GM04504 (cell line): ENCODE measurements at regions not wholly inside any gene's neighbourhood (a gene's known extent, or its start where the extent isn't known, plus 50 kb on each side); places are given as distances from the start of the nearest gene placed in this dataset.

Experiments used
- DNase-seq: peaks from one replicate; pipeline ENCODE4 v3.0.0-alpha.2; 2012; ENCODE audit warnings: low read depth

DNA sequence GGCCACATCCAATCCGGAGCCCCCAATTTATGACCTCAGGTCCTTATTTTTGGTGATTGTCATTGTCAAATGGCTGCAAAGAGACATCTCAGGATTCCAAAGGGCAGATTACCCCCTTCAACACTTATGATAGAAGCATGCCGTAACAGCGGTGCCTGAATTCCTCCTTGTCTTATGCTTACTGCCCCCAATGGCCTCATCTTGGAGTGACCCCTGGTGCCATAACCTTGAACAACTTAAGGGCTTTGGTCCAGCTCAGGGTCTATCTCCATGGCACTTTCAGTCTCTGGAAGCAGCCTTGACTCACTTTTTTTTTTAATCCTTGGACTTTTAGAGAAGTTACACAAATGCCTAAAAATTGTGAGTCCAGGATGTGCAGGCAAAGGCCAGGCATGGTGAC, 171.6 kb upstream of the ZNF507 start:
- DNase-seq: no peak

GRCh38 chr19:32174386-32175113, 170.9 kb upstream of the ZNF507 start:
- no peak for DNase-seq

DNA sequence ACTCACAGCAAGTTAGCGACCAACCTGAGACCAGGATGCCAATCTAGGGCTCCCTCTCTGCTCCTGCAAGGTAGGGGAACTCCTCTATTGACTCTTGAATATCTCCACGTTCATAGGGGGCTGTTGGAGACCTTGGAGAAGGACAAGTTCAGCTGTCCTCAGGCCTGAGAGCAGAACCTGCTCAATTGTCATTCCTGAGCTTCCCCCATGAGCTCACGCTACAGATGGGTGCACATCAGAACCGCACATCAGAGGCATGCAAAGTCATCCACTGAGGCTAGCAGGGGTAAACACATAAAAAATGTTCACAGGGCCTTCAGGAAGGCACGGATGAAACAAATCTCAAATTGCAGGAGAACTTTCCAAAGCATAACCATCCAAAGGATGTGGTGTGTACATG, 168.8 kb upstream of the ZNF507 start:
- DNase-seq: no peak

DNA sequence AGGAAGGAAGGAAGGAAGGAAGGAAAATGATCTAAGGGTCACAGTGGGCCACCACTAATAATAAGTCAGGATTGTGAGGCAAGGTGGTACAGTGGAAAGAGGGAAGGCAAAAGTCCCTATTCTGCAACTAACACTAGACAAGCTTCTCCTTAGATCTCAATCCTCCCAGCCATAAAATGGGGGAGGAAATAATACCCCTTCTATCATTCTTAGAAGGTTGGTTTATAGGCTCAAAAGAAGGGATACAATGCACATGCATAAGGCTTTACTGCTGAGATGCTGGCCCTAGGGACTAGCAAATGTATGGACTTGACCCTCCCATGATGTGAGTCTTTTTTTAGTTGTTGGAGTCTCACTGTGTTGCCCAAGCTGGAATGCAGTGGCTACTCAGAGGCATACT, 167.7 kb upstream of the ZNF507 start:
- DNase-seq: no peak

DNA sequence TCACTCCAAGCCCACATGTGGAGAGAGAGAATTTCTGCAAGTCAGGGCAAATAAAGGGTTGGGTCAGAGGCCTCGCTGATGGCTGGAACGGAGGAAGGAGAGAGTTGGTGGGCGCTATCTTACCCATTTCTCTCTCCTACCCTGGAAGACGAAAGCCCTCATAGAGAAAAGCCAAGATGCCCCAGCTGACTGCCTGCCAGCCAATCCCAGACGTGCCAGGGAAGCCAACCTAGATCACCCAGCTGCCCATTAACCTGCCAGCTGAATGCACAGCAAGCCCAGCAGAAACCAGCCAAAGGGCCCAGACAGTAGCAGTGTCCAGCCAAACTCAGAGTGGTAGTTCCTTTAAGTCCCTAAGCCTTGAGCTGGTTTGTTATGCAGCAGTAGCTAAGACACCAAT, 167.0 kb upstream of the ZNF507 start:
- DNase-seq: no peak

DNA sequence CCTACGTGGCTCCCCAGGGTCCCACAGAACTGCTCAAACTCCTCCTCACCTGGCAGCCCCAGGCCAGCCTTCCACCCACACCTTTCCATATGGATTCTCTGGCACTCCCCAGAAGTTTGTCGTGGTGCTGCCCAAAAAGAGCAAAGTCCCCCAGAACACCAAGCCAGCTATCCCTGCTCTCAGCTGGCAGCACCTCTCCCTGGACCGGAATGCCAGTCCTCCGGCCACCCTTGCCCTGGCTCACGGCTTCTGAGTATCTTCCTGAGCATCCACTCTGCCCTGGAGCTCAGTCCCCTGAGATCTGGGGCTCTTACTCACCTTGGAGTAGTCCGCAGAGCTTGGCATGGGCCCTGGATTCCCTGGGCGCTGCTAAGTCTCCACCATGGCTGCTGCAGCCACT, 166.5 kb upstream of the ZNF507 start:
- DNase-seq: no peak

- DNase-seq: no peak
Measured at GRCh38 chr19:32181216-32181920, 164.0 kb upstream of the ZNF507 start.

DNA sequence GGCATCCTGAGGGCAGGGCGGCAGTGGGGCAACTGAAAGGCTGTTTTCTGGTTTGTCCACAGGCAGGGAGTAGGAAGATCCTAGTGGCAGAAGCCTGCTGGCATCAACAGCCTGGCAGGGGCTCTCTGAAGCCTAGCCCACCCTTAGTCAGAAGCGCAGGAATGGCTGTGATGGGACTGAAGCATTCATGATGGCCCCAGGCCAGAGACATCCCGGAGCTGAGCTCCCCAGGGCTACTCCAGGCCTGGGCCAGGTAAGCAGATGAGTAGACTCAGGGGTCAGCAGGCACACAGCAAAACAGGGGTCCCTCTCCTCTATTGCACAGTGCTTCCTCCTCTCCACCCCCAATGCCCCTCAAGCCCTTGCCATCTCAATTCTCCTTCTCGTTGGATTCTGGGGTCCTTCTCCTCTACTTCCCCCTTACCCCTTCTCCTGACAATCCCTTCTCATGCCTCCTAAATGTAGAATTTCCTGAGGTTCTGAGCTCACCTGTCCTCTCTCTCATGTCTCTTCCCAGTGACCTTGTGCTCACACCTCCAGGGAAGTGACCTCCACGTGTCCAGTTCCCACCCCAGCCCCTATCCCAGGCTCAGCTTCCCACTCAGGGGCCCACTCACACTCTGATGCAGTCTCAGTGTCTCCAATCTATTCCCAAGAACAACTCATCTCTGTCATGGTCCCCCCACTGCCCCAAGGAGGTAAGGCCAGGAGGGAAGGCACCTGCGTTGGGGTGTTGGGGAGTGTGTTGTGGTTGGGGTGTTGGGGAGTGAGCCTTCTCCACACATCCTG, 158.7 kb upstream of the ZNF507 start:
- no peak for DNase-seq

DNA sequence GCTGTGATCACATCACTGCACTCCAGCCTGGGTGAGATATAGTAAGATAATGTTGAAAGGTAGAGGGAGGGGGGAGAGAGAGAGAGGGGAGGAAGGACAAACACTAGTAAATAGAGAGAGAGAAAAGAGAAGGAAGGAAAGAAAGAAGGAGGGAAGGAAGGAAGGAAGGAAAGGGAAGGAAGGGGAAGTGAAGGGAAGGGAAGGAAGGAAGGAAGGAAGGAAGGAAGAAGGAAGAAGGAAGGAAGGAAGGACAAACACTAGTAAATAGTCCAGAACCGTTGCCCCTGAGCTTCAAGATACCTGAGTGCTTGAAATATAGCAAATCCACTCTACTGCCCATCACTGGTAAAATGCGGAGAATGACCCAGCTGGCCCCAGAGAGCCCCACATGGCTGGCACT, 156.5 kb upstream of the ZNF507 start:
- DNase-seq: no peak

- no peak for DNase-seq
Measured at GRCh38 chr19:32189956-32190706, 155.3 kb upstream of the ZNF507 start.

- no peak for DNase-seq
Measured at GRCh38 chr19:32191921-32192320, 153.5 kb upstream of the ZNF507 start.

- DNase-seq: no peak
Measured at GRCh38 chr19:32195706-32196610, 149.5 kb upstream of the ZNF507 start.

DNA sequence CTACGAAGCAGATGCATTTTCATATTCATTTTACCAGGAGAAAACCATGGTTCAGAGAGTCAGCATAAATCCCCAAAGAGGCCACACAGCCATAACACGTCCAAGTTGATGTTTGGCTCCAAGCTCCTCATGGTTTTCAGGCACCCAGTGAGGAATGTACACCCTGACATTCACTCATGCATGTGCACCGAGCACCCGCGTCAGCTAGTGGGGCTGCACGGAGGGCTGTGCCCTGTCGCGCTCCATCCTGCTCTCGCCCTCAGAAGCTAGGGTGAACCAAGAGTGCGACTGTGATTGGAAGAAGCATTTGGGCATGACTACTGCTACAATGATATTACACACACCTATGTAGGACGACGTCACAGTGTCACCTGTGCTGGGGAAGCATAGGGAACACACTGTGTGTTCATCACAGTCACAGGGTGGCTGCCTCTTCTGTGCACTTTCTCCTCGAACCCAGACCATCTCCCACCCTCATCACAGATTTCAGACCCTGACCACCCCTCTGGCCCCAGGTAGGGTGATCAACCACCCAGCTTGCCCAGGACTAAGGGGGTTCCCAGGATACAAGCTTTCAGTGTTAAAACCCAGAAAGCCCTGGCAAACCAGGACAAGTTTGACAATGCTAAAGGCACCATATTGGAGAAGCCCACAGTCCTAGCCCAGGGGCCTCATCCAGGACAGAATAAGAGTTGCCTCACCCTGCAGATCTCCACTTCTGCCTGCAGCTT, 148.6 kb upstream of the ZNF507 start:
- no peak for DNase-seq

DNA sequence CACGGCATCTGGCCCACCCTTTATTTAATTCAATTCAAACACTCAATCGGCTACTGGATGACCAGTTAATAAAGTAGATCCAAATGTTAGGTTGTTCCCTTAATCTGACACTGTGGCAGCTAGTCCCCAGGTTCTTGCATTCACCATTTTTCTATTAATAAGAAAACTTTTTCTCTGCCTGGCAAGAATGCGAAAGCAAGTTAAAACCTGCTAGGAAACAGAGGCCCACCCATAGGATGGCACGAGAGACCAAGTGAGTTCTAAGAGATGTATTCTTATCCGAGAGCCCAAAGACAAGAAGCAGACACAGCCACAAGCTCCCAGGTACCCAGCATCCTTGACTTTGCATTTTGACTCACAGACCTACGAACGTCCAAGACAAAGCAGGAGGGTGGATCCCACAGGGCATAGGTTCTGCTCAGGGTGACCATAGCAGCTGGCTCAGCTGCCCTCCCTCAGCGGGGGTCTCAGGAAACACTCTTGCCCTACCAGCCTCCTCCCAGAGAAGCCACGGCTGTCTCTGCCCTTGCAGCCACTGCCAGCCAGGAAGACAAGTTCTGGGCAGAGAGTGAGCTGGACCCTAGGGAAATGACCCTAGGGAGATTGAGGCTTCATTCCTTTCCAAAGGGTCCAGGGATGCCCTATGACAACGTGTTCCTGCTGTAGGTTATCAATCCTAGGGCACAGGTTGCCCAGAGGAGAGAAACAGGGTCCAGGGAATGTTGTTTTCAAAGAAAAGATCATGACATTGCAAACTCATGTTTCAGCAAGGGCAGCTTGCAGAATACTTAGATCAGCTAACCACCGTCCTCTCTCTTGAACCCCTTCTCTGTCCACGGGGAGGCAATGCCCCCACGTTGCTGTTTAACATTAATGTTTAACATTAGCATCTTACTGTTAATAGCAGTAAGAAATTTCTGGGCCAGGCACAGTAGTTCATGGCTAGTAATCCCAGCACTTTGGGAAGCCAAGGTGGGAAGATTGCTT, 147.2 kb upstream of the ZNF507 start:
- DNase-seq: no peak

DNA sequence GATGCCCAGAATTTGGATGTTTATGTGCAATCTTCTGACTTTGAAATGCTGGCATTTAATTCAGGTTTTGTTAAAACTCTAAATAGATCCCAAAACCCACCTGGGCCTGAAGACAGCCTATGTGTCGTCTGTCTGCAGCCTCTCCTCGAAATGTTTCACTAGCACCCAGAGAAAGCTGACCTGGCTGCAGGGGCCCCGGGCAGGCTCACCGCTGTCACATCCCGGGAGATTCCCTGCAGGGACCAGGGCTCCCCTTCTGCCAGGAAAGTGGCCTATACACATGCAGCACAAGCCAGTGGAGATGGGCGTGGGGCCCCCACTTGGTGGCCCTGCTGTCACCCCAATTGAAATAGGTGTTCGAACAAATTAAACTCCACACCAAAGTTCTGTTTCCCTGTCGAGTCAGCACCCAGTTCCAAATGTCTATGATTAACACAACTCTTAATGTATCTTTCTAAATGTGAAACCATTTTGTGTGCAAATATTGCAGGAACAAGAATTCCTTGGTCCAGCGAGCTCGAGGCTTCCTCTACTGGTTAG, 145.8 kb upstream of the ZNF507 start:
- no peak for DNase-seq

- DNase-seq: no peak
Measured at GRCh38 chr19:32200312-32201038, 144.9 kb upstream of the ZNF507 start.

GRCh38 chr19:32201211-32201610, 144.2 kb upstream of the ZNF507 start:
- DNase-seq: no peak

GRCh38 chr19:32201636-32202051, 143.8 kb upstream of the ZNF507 start:
- DNase-seq: no peak
